ENCODE measurements at regions not wholly inside any gene's neighbourhood (a gene's known extent, or its start where the extent isn't known, plus 50 kb on each side); places are given as distances from the start of the nearest gene placed in this dataset.

DNA sequence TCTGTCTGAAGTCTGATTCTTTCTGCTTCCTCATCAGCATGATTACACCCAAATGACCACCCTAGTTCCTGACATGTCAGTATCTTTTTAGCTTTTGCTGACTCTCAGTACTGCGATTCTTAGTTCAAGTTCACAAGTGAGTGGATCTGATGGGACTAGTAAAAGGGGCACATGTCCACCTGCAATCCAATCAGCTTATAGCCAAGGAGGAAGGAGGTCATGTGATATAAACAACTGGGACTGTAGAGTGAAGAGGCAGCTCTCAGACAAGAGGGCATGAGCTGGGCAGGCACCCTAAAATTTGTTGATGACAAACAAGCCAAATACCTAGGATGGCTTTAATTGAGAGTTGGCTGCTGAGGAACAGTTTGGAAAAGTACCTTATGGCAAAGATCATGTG, 68.1 kb upstream of the OTOGL start:
- H3K4me3 ChIP-seq (replicated peaks in 1 of 2; ENCODE audit: low read depth in 1 of 2, low read length in 2 of 2) = no peak overlapping the region
- H3K9ac ChIP-seq (ENCODE audit: low read length) = no peak overlapping the region
- H2AFZ ChIP-seq (ENCODE audit: low read depth, low read length, poor library complexity, severe bottlenecking) = no peak overlapping the region
- H3K27ac ChIP-seq (ENCODE audit: low read depth, low read length) = no peak overlapping the region
- ChIA-PET RAD21 (ENCODE audit: low non-redundant PET in 1 of 2, low total read pairs in 2 of 2, uncharacterized antibody in 2 of 2, unreplicated experiment in 2 of 2) (no interaction called here), POLR2A (no interaction called here), CTCF (no interaction called here)
- no peaks in the 10 kb centered on the region for H3K9me3 ChIP-seq (ENCODE audit: control insufficient read depth in 1 of 2, insufficient read depth in 1 of 2, low read depth in 1 of 2, low read length in 2 of 2)
- TF ChIP-seq CBX3 (IDR thresholded peaks at IDR 0.05; ENCODE audit: low read depth) (no peak), RAD21 (IDR thresholded peaks at IDR 0.05; ENCODE audit: low read depth) (no peak), ZNF274 (IDR thresholded peaks at IDR 0.05; ENCODE audit: low read depth, low read length) (no peak), EZH2phosphoT487 (IDR thresholded peaks at IDR 0.05; ENCODE audit: borderline replicate concordance) (no peak), ELF1 (IDR thresholded peaks at IDR 0.05; ENCODE audit: borderline replicate concordance, low read depth) (no peak), CEBPB (IDR thresholded peaks at IDR 0.05; ENCODE audit: low read depth) (no peak), FOSL1 (IDR thresholded peaks at IDR 0.05; ENCODE audit: low read depth) (no peak), SIN3A (IDR thresholded peaks at IDR 0.05; ENCODE audit: low read depth) (no peak), TCF7L2 (IDR thresholded peaks at IDR 0.05; ENCODE audit: borderline replicate concordance, extremely low read depth, insufficient read depth, insufficient read length) (no peak), ZFX (IDR thresholded peaks at IDR 0.05) (no peak), EGR1 (IDR thresholded peaks at IDR 0.05; ENCODE audit: low read depth) (no peak), POLR2A (IDR thresholded peaks at IDR 0.05; ENCODE audit: borderline replicate concordance, extremely low read depth, insufficient read depth, insufficient read length) (no peak), SRF (IDR thresholded peaks at IDR 0.05; ENCODE audit: low read depth) (no peak)
- TF ChIP-seq, protein P1, sequence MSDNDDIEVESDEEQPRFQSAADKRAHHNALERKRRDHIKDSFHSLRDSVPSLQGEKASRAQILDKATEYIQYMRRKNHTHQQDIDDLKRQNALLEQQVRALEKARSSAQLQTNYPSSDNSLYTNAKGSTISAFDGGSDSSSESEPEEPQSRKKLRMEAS (IDR thresholded peaks at IDR 0.05) = no peak
- TF ChIP-seq, protein P2, sequence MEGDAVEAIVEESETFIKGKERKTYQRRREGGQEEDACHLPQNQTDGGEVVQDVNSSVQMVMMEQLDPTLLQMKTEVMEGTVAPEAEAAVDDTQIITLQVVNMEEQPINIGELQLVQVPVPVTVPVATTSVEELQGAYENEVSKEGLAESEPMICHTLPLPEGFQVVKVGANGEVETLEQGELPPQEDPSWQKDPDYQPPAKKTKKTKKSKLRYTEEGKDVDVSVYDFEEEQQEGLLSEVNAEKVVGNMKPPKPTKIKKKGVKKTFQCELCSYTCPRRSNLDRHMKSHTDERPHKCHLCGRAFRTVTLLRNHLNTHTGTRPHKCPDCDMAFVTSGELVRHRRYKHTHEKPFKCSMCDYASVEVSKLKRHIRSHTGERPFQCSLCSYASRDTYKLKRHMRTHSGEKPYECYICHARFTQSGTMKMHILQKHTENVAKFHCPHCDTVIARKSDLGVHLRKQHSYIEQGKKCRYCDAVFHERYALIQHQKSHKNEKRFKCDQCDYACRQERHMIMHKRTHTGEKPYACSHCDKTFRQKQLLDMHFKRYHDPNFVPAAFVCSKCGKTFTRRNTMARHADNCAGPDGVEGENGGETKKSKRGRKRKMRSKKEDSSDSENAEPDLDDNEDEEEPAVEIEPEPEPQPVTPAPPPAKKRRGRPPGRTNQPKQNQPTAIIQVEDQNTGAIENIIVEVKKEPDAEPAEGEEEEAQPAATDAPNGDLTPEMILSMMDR (IDR thresholded peaks at IDR 0.05 in 2 of 3, conservative IDR thresholded peaks at IDR 0.05 in 1 of 3; ENCODE audit: borderline replicate concordance in 1 of 3, insufficient read depth in 1 of 3, low read depth in 2 of 3, low read length in 2 of 3) = no peak
- no peak overlapping the region for H3K4me2 ChIP-seq (ENCODE audit: low read length)
- H3K4me1 ChIP-seq (ENCODE audit: control insufficient read depth in 1 of 2, insufficient read depth in 2 of 2, low read length in 2 of 2) = no peaks in the 10 kb centered on the region; a peak in 1 of 4 replicates
- intact Hi-C loops (cut with micrococcal nuclease) = no loop called here
- no peak for DNase-seq (ENCODE audit: low read depth, low spot score)
- H3K79me2 ChIP-seq (ENCODE audit: insufficient read depth, low read length) = no peaks in the 10 kb centered on the region
- no peaks in the 10 kb centered on the region for H4K20me1 ChIP-seq (ENCODE audit: insufficient read depth)
- H3K9me2 ChIP-seq (ENCODE audit: insufficient read depth) = no peaks in the 10 kb centered on the region
- no peaks in the 10 kb centered on the region for H3K36me3 ChIP-seq (ENCODE audit: control insufficient read depth in 1 of 2, insufficient read depth in 2 of 2, low read length in 2 of 2)
- no peak for ATAC-seq
- no TSS peak for BruUV-seq (replicated peaks)
- no peaks in the 10 kb centered on the region for H3K27me3 ChIP-seq (ENCODE audit: insufficient read depth, low read length)
